AG04449 (cell line): ENCODE measurements at regions not wholly inside any gene's neighbourhood (a gene's known extent, or its start where the extent isn't known, plus 50 kb on each side); places are given as distances from the start of the nearest gene placed in this dataset.

Experiments
- CTCF ChIA-PET: fragments of 350-600 bp; formaldehyde crosslinking; extraction: SDS; loops from one replicate; lab custom pipeline; 2021; ENCODE audit warnings: antibody characterized with exemption; lab: Yijun Ruan, JAX
- POLR2A ChIA-PET: fragments of 400-600, 350-600 bp; formaldehyde crosslinking; extraction: SDS; loops from one replicate; lab custom pipeline; 2020; ENCODE audit warnings: antibody characterized with exemption, inconsistent platforms; lab: Yijun Ruan, JAX
- DNase-seq: peaks from one replicate; pipeline ENCODE4 v3.0.0-alpha.2; 2010; ENCODE audit warnings: low read depth, low spot score
- H3K4me3 ChIP-seq: 2 replicates; pipeline ENCODE4 v1.5.1; 2011; ENCODE audit warnings: low read depth, mild to moderate bottlenecking, control low read depth, low read length
- TF ChIP-seq, protein P1 (sequence below): IDR thresholded peaks from one replicate; pipeline ENCODE4 v1.5.1; 2011; ENCODE audit warnings: mild to moderate bottlenecking, moderate library complexity, low read length, control low read depth, inconsistent platforms; ENCODE audit not compliant: insufficient read depth; ENCODE audit errors: missing control alignments

DNA sequence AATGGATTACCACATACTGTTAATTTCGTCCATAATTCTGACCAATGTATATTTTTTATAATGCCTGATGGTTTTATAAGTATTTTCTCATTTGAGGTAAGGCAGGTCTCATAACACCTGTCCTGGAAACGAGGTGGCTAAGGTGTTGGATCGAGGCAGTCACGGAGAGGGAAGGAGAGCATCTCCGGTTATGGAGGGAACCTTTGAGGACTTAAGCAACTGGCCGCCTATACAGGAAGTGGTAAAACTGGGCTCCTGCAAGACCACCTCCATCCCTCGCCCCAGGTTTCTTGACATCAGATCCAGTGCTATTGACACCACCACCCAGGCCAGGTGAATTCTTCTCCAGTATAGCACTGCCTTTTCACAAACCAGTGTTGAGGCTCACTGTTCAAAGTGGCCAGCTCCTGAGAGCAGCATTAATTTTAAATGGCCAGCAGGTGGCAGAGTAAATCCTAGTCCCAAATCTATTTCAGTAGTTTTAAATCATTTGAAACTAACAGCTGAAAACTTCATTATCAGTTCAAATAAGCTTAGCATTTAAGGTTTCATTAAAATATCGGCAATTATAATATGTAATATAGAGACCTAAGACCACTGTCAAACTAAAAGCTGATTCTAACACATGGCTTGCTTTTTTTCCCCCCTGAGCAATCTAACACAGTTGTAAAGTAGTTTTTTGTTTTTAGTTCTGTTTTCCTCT, 100.8 kb downstream of the PPM1A start:
- H3K4me3 ChIP-seq, result no peak overlapping the region
- POLR2A ChIA-PET, result no interaction called here
- peak; percentile 1 for DNase-seq

DNA sequence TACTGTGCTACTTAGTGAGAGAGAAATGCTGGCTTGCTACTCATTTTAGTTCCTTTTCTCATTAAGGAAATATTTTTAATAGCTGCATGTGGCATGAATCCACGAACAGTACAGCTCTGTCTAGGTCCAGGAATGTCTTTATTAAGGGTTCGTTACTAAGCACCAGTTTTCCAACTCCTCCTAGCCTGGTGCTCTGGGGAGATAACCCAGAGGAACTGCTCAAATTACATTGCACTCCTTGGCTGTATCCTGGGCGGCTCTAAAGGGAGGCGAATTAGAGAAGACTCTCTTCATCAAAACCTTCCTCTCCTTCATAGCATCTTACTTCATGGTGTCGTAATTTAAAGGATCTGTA, 101.3 kb downstream of the PPM1A start:
- POLR2A ChIA-PET, result no interaction called here
- no peak for DNase-seq

More for the DNA sequence above, 100.8 kb downstream of the PPM1A start:
- CTCF ChIA-PET, result interaction anchor here (0.6 to 7.5 kb wide), 33 partner anchors 11 to 947 kb away, joined by 3 to 162 read pairs (median 3); partner anchors contain the start of gene TMEM30B
- TF ChIP-seq, protein P1, sequence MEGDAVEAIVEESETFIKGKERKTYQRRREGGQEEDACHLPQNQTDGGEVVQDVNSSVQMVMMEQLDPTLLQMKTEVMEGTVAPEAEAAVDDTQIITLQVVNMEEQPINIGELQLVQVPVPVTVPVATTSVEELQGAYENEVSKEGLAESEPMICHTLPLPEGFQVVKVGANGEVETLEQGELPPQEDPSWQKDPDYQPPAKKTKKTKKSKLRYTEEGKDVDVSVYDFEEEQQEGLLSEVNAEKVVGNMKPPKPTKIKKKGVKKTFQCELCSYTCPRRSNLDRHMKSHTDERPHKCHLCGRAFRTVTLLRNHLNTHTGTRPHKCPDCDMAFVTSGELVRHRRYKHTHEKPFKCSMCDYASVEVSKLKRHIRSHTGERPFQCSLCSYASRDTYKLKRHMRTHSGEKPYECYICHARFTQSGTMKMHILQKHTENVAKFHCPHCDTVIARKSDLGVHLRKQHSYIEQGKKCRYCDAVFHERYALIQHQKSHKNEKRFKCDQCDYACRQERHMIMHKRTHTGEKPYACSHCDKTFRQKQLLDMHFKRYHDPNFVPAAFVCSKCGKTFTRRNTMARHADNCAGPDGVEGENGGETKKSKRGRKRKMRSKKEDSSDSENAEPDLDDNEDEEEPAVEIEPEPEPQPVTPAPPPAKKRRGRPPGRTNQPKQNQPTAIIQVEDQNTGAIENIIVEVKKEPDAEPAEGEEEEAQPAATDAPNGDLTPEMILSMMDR, result peak; percentile 34

DNA sequence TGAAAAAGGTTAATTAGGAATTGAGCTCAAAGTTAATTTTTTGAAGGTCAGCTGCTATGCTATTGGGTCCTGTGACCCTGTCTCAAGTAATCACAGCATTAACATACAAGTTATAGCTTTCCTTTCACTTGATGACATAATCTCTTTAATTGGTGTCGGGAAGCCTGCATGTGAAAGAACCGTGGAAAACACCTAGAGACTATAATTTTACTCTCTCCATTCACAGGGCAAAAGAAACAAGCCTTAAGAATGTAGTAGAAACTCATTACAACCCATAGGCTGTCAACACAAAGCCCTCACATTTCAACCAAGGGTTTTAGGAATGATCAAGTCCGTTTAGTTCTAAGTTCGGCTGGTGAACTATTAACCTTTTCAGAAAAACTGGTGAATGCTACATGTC, 104.4 kb downstream of the PPM1A start:
- TF ChIP-seq, protein P1, result no peak
- CTCF ChIA-PET, result interaction anchor here (2.4 to 7.5 kb wide), 2 partner anchors 208 to 934 kb away, joined by 6 to 162 read pairs; no protein-coding TSS in a partner anchor
- H3K4me3 ChIP-seq, result no peak overlapping the region
- no peak for DNase-seq
- POLR2A ChIA-PET, result no interaction called here

More for the DNA sequence above, 101.3 kb downstream of the PPM1A start:
- CTCF ChIA-PET, result interaction anchor here (0.7 to 7.5 kb wide), 28 partner anchors 11 to 946 kb away, joined by 3 to 162 read pairs (median 4); partner anchors contain the start of gene TMEM30B
- TF ChIP-seq, protein P1, result no peak
- H3K4me3 ChIP-seq, result no peak overlapping the region

DNA sequence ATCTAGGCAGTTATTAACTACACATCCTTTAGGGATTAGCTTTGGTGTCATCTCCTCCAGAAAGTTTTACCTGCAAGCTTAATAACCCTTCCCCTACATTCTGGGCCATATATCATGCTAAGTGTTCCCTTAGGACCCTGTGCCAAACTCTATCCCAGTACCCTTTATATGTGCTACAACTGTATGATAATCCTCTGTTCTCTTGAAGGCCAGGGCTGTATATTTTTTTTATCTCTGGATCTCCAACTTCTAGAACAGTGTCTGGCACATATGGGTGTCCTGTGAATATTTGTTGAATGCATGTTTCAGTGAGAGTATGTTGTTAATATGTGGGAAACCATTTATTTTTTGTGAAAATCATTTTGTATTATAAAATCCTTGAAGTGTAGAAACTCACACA, 106.7 kb downstream of the PPM1A start:
- DNase-seq, result no peak
- TF ChIP-seq, protein P1, result no peak
- ChIA-PET POLR2A (no interaction called here), CTCF (no interaction called here)
- no peak overlapping the region for H3K4me3 ChIP-seq

DNA sequence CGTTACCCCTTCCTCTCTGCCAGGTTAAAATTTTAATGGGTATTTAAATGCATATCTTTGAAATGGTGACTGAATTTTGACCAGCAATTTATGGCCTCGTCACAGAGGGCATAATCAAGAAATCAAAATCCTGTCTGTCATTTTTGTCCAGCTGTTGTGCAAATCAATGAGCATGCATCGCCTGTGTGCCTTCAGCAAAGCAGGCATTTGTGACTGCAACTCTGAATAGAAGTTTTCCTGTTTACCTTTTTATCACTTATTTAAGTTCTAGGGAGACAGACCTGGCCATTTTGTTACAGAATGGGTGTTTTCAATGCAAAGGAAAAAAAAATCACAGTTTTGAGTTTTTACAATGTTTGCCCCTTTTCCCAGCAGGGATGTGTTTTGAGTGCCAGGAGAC, 107.4 kb downstream of the PPM1A start:
- no peak for DNase-seq
- no peak overlapping the region for H3K4me3 ChIP-seq
- CTCF ChIA-PET, result no interaction called here
- POLR2A ChIA-PET, result no interaction called here
- TF ChIP-seq, protein P1, result no peak

DNA sequence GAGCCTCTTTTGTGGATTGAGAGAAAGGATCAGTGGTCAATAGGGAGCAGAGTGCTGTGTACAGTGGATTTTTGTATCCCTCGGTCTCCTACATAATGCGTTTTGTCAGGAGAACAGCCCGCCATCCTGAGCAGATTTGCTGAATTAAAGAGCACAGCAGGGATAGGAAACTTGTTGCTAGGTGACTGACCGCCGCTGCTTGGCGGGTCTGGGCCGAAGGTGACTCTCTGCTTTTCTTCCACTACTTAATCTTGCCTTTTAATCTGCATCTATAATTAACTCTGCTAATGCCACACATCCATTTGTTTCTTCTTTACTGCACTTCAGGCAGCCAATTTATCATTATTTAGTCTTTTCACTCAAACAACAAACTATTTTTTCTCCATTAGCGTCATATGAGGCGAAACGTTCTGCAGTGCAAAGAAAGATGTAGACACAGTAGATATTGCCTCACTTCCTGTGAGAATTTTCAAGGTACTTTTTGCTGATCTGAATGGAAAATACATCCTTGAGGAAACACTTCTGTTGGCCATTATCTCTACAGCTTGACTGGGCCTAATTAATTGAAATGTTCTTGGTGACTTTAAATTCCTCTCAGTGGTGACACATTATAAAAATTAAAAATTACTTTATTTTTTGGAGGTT, 108.0 kb downstream of the PPM1A start:
- TF ChIP-seq, protein P1, result no peak
- CTCF ChIA-PET, result interaction anchor here (1.5 kb wide), 1 partner anchor 205 kb away, joined by 3 read pairs; no protein-coding TSS in a partner anchor
- POLR2A ChIA-PET, result no interaction called here
- no peak overlapping the region for H3K4me3 ChIP-seq
- DNase-seq, result no peak
